B cell (primary cell): ENCODE measurements at regions not wholly inside any gene's neighbourhood (a gene's known extent, or its start where the extent isn't known, plus 50 kb on each side); places are given as distances from the start of the nearest gene placed in this dataset.

ENCODE experiments used
- ATAC-seq: fragments of 200-7000 bp; cut with Tn5 transposase; one replicate; pipeline ENCODE4 v1.10.0; 2021; ENCODE audit warnings: low read depth, mild to moderate bottlenecking, moderate number of reproducible peaks, moderate library complexity
- CTCF ChIA-PET: fragments of 350-600 bp; sonication (Branson Sonifier 250); formaldehyde crosslinking; loops from one replicate; lab custom pipeline; 2021; ENCODE audit warnings: antibody characterized with exemption, inconsistent platforms; lab: Charles Lee
- POLR2A ChIA-PET: fragments of 350-600 bp; sonication (Branson Sonifier 250); formaldehyde crosslinking; loops from one replicate; lab custom pipeline; 2021; ENCODE audit warnings: antibody characterized with exemption; lab: Charles Lee
- DNase-seq: peaks from one replicate; pipeline ENCODE4 v3.0.0; 2013
- H2AFZ ChIP-seq: 2 replicates; pipeline ENCODE4 v1.6.1; 2012; ENCODE audit warnings: mild to moderate bottlenecking, low read depth, low read length; ENCODE audit not compliant: insufficient read depth, poor library complexity, severe bottlenecking
- H3K27ac ChIP-seq, 2 donors: 1 replicate in 1 of 2; 2 replicates in 1 of 2; pipeline ENCODE4 v1.5.1; 2012 to 2013; ENCODE audit warnings: low read length in 2 of 2, mild to moderate bottlenecking in 2 of 2, moderate library complexity in 1 of 2
- H3K27me3 ChIP-seq, 4 experiments: fragments of 200-600 bp in 1 of 4; sonication (generic) in 1 of 4; replicated peaks in 1 of 4; 1 replicate in 2 of 4; 2 replicates in 2 of 4; pipeline versions ENCODE4 v1.6.1 to v1.7.0; 2013 to 2016; ENCODE audit warnings: low read length in 3 of 4, mild to moderate bottlenecking in 2 of 4, mixed read lengths in 1 of 4, moderate library complexity in 1 of 4; ENCODE audit not compliant: insufficient read depth in 4 of 4, control insufficient read depth in 3 of 4; ENCODE audit errors: control extremely low read depth in 1 of 4
- H3K36me3 ChIP-seq, 2 experiments: replicated peaks in 1 of 2; 1 replicate in 1 of 2; 2 replicates in 1 of 2; pipeline versions ENCODE4 v1.6.1 to v1.7.1; 2013; ENCODE audit warnings: low read length in 1 of 2; ENCODE audit not compliant: insufficient read depth in 2 of 2, control insufficient read depth in 1 of 2; ENCODE audit errors: control extremely low read depth in 1 of 2, extremely low read depth in 1 of 2
- H3K4me1 ChIP-seq, 2 donors: fragments of 200-600 bp in 1 of 2; sonication (generic) in 1 of 2; 1 replicate in 1 of 2; 2 replicates in 1 of 2; pipeline versions ENCODE4 v1.5.1 to v1.6.1; 2013 to 2017; ENCODE audit warnings: low read length in 2 of 2; ENCODE audit not compliant: control insufficient read depth in 2 of 2, insufficient read depth in 2 of 2
- H3K4me2 ChIP-seq: replicated peaks from 2 replicates; pipeline ENCODE3; 2012; ENCODE audit warnings: mild to moderate bottlenecking, low read depth, low read length; ENCODE audit not compliant: poor library complexity, severe bottlenecking
- H3K4me3 ChIP-seq, 5 experiments: fragments of 200-600 bp in 1 of 5; sonication (generic) in 1 of 5; 1 replicate in 3 of 5; 2 replicates in 2 of 5; pipeline versions ENCODE4 v1.5.1 to v1.7.0; 2011 to 2016; ENCODE audit warnings: low read length in 4 of 5, mild to moderate bottlenecking in 4 of 5, low read depth in 2 of 5, control low read depth in 1 of 5, moderate library complexity in 1 of 5; ENCODE audit not compliant: insufficient read depth in 1 of 5; ENCODE audit errors: control extremely low read depth in 1 of 5, extremely low read depth in 1 of 5
- H3K79me2 ChIP-seq: fragments of 200-600 bp; sonication (generic); one replicate; pipeline ENCODE4 v1.6.0; 2016; ENCODE audit warnings: low read length; ENCODE audit not compliant: control insufficient read depth, insufficient read depth
- H3K9ac ChIP-seq: fragments of 200-600 bp; sonication (generic); 2 replicates; pipeline ENCODE4 v1.6.1; 2017; ENCODE audit warnings: mild to moderate bottlenecking, low read length, moderate library complexity
- H3K9me3 ChIP-seq, 3 donors: one replicate each; pipeline versions ENCODE4 v1.6.1 to v1.7.1; 2013; ENCODE audit warnings: low read length in 2 of 3; ENCODE audit not compliant: control insufficient read depth in 2 of 3, insufficient read depth in 1 of 3; ENCODE audit errors: control extremely low read depth in 1 of 3
- H4K20me1 ChIP-seq: 2 replicates; pipeline ENCODE4 v1.6.0; 2012; ENCODE audit warnings: mild to moderate bottlenecking, low read length; ENCODE audit not compliant: insufficient read depth, control insufficient read depth, poor library complexity, severe bottlenecking
- H3K27ac Mint-ChIP-seq: one replicate; pipeline ENCODE4 v1.8.0; 2021; ENCODE audit warnings: mixed read lengths
- H3K27me3 Mint-ChIP-seq: one replicate; pipeline ENCODE4 v1.8.0; 2021; ENCODE audit warnings: mixed read lengths
- H3K4me1 Mint-ChIP-seq: one replicate; pipeline ENCODE4 v1.8.0; 2021; ENCODE audit warnings: mixed read lengths
- H3K4me3 Mint-ChIP-seq: one replicate; pipeline ENCODE4 v1.8.0; 2021; ENCODE audit warnings: mixed read lengths
- H3K9me3 Mint-ChIP-seq: one replicate; pipeline ENCODE4 v1.8.0; 2022; ENCODE audit warnings: mixed read lengths; ENCODE audit not compliant: insufficient read depth
- EZH2 ChIP-seq: IDR thresholded peaks from 2 replicates; pipeline ENCODE4 v1.6.1; 2012; ENCODE audit warnings: borderline replicate concordance, low read depth, mild to moderate bottlenecking, moderate library complexity, low read length; ENCODE audit not compliant: insufficient read depth, poor library complexity, severe bottlenecking
- WGBS: methylation state at CpG from one replicate; pipeline ENCODE4 v1.1.5; 2013; ENCODE audit warnings: missing lambda C conversion rate; ENCODE audit not compliant: insufficient coverage; 5-methylcytosine and 5-hydroxymethylcytosine counted together
- intact Hi-C: fragments of 100-400 bp; cut with micrococcal nuclease; formaldehyde crosslinking; loops from one replicate; pipeline ENCODE4 v1.10.0; 2022
- TF ChIP-seq, protein P1 (sequence below): fragments of 200-600 bp; IDR thresholded peaks from one replicate; pipeline ENCODE4 v1.8.0; 2022; ENCODE audit warnings: antibody characterized with exemption, mild to moderate bottlenecking

DNA sequence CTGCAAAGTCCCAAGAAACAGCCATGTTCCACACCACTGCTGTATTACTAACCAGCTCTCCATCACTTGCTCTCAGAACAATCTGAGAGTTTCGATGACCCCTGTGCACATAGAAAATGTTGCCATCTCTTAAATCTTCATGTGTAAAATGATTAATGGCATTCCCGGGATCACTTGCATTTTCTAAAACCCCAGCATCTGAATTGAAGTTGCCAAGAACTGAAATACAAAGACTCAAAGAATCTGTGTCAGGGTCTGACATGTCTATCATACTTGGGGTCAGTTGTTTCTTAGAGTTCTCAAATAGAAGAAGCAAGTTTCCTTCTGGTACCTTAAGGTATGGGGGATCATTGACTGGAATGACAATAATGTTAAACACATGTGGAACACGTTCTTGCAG is 115.1 kb downstream of the ESM1 start:
- POLR2A ChIA-PET, result no interaction called here
- no peaks in the 10 kb centered on the region for H4K20me1 ChIP-seq
- Mint-ChIP-seq H3K4me1 (peaks cover 6% of the 10 kb centered on the region), H3K27ac (no peak overlapping the region), H3K9me3 (no peaks in the 10 kb centered on the region), H3K4me3 (no peak overlapping the region), H3K27me3 (peaks cover 32% of the 10 kb centered on the region)
- no peak overlapping the region for H3K4me3 ChIP-seq
- TF ChIP-seq, protein P1, sequence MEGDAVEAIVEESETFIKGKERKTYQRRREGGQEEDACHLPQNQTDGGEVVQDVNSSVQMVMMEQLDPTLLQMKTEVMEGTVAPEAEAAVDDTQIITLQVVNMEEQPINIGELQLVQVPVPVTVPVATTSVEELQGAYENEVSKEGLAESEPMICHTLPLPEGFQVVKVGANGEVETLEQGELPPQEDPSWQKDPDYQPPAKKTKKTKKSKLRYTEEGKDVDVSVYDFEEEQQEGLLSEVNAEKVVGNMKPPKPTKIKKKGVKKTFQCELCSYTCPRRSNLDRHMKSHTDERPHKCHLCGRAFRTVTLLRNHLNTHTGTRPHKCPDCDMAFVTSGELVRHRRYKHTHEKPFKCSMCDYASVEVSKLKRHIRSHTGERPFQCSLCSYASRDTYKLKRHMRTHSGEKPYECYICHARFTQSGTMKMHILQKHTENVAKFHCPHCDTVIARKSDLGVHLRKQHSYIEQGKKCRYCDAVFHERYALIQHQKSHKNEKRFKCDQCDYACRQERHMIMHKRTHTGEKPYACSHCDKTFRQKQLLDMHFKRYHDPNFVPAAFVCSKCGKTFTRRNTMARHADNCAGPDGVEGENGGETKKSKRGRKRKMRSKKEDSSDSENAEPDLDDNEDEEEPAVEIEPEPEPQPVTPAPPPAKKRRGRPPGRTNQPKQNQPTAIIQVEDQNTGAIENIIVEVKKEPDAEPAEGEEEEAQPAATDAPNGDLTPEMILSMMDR, result no peak
- TF ChIP-seq EZH2, result no peak
- WGBS, result 100% methylated on average over 1 of the region's 3 CpGs
- ATAC-seq (no peak), DNase-seq (no peak)
- intact Hi-C loops, result no loop called here
- no peaks in the 10 kb centered on the region for H3K79me2 ChIP-seq
- H3K4me2 ChIP-seq, result no peak overlapping the region
- CTCF ChIA-PET, result interaction anchor here (1.5 to 2.0 kb wide), 2 partner anchors 346 to 352 kb away, joined by 4 to 11 read pairs; partner anchors contain the start of gene SNX18
- peaks cover 3 to 5% of the 10 kb centered on the region in 2 donors for H3K4me1 ChIP-seq
- H3K9ac ChIP-seq, result no peak overlapping the region
- no peaks in the 10 kb centered on the region for H3K36me3 ChIP-seq
- no peak overlapping the region for H3K27ac ChIP-seq
- H2AFZ ChIP-seq, result no peak overlapping the region
- peaks cover 0 to 5% (median 2%) of the 10 kb centered on the region in 4 experiments for H3K27me3 ChIP-seq
- no peaks in the 10 kb centered on the region for H3K9me3 ChIP-seq

DNA sequence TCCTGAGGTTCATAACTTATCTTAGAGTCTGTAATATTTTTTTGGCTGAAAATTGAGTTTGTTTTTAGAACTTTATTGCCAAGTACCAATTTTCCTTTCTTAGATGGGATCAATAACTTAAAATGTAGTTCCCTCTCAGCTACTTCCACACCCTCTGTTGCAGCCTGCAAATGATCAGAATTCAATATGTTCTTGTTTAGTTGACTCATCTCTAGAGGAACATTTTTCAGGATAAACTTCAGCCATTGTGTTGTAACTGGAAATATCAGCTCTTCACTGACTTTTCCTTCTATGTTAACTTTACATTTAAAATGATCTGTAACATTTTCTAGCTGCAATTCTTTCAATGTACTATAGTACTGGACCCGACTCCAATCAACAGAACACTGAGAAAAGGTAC is 115.7 kb downstream of the ESM1 start:
- ATAC-seq, result no peak
- no peak overlapping the region for H3K9ac ChIP-seq
- H3K27ac ChIP-seq, result no peak overlapping the region
- H3K79me2 ChIP-seq, result no peaks in the 10 kb centered on the region
- ChIA-PET CTCF (interaction anchor here (1.0 to 2.0 kb wide), 2 partner anchors 13 to 352 kb away, joined by 3 to 11 read pairs; partner anchors contain the start of gene SNX18), POLR2A (no interaction called here)
- H3K4me2 ChIP-seq, result no peak overlapping the region
- no CpG with 5 or more reads among the region's 1 CpG for WGBS
- Mint-ChIP-seq H3K4me1 (peaks cover 6% of the 10 kb centered on the region), H3K4me3 (no peak overlapping the region), H3K27ac (no peak overlapping the region), H3K9me3 (no peaks in the 10 kb centered on the region), H3K27me3 (peaks cover 28% of the 10 kb centered on the region)
- TF ChIP-seq, protein P1, result no peak
- no peak for TF ChIP-seq EZH2
- no peak for DNase-seq
- peaks cover 3 to 5% of the 10 kb centered on the region in 2 donors for H3K4me1 ChIP-seq
- no peak overlapping the region for H3K4me3 ChIP-seq
- H3K36me3 ChIP-seq, result no peaks in the 10 kb centered on the region
- no peaks in the 10 kb centered on the region for H4K20me1 ChIP-seq
- no peaks in the 10 kb centered on the region for H3K9me3 ChIP-seq
- H3K27me3 ChIP-seq, result peaks cover 0 to 5% (median 2%) of the 10 kb centered on the region in 4 experiments
- intact Hi-C loops, result loop anchor here (2.0 kb wide), 1 partner anchor 559 kb away; the partner anchor contains the start of gene ARL15
- no peak overlapping the region for H2AFZ ChIP-seq
